Transverse colon (tissue), 3 donors: ENCODE measurements at regions not wholly inside any gene's neighbourhood (a gene's known extent, or its start where the extent isn't known, plus 50 kb on each side); places are given as distances from the start of the nearest gene placed in this dataset.

Source experiments
- POLR2A ChIP-seq: fragments of 450-650 bp; IDR thresholded peaks from one replicate; pipeline ENCODE4 v1.6.1; 2016; ENCODE audit warnings: antibody characterized with exemption, mild to moderate bottlenecking, moderate library complexity
- TF ChIP-seq, protein P1 (sequence below), 5 experiments: fragments of 200-600 bp in 3 of 5; fragments of 450-650 bp in 2 of 5; sonication (generic) in 3 of 5; IDR thresholded peaks; 1 replicate in 2 of 5; 2 replicates in 3 of 5; pipeline ENCODE4 v1.5.1; 2016 to 2017; ENCODE audit warnings: antibody characterized with exemption in 5 of 5, inconsistent platforms in 3 of 5, mild to moderate bottlenecking in 2 of 5, moderate library complexity in 1 of 5

DNA sequence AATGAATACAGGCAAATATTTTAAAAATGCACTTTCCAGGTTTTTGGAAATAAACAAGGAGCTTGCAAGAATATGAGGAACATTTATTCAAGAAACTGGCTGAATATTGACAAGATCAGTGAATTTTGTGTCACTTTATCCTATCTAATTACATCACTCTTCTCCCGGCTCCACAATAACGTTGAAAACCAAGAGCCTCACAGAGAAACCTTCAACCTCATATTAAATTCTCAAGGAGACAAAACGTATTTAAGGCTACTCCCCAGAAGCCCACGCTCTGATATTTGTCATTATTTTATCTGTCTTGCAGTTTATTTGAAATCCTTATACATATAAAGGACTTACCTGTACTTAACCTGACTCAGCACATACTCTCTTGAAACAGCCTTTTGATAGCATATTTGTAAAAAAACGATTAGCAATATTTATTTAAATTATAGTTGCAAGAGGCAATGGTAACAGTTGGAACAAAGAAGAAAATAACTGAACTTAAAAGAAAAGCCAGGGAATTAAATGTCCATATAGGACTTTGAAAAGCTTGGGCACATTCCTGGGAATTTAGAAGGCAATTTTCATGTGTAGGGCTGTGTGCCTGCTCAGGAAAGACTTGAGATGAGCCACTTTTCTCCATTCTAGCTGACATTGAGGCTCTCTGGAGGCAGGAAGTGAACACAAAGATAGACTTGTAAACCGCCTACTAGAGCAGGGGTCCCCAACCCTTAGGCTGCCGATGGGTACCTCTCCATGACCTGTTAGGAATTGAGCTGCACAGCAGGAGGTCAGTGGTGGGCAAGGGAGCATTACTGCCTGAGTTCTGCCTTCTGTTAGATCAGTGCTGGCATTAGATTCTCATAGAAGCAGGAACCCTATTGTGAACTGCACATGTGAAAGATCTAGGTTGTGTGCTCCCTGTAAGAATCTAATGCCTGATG lies 636.4 kb downstream of the SLC16A7 start:
- TF ChIP-seq, protein P1, sequence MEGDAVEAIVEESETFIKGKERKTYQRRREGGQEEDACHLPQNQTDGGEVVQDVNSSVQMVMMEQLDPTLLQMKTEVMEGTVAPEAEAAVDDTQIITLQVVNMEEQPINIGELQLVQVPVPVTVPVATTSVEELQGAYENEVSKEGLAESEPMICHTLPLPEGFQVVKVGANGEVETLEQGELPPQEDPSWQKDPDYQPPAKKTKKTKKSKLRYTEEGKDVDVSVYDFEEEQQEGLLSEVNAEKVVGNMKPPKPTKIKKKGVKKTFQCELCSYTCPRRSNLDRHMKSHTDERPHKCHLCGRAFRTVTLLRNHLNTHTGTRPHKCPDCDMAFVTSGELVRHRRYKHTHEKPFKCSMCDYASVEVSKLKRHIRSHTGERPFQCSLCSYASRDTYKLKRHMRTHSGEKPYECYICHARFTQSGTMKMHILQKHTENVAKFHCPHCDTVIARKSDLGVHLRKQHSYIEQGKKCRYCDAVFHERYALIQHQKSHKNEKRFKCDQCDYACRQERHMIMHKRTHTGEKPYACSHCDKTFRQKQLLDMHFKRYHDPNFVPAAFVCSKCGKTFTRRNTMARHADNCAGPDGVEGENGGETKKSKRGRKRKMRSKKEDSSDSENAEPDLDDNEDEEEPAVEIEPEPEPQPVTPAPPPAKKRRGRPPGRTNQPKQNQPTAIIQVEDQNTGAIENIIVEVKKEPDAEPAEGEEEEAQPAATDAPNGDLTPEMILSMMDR (IDR thresholded peaks at IDR 0.05) = no peak
- TF ChIP-seq POLR2A = no peak
